GM21526 (cell line): ENCODE measurements at regions not wholly inside any gene's neighbourhood (a gene's known extent, or its start where the extent isn't known, plus 50 kb on each side); places are given as distances from the start of the nearest gene placed in this dataset.
"Not testable (repeated sequence)": the region's sequence is repeated elsewhere in the genome, so short reads cannot be mapped to it uniquely, and the experiment has no call there.

Source experiments
- ATAC-seq: cut with Tn5 transposase; IDR thresholded peaks from one replicate; pipeline ENCODE4 v1.9.1; 2021; ENCODE audit warnings: moderate library complexity; ENCODE audit not compliant: unreplicated experiment, low FRiP score

- ATAC-seq: no peak
Observed at GRCh38 chr3:193922034-193922774, 213.7 kb upstream of the HES1 start.

- ATAC-seq: not testable (repeated sequence)
Observed at GRCh38 chr3:193923958-193924357, 212.0 kb upstream of the HES1 start.

- not testable (repeated sequence) for ATAC-seq
Observed at GRCh38 chr3:193926071-193926470, 209.9 kb upstream of the HES1 start.

- ATAC-seq: not testable (repeated sequence)
Observed at GRCh38 chr3:193927413-193928206, 208.3 kb upstream of the HES1 start.

GRCh38 chr3:193928354-193929209 is 207.4 kb upstream of the HES1 start:
- no peak for ATAC-seq

- no peak for ATAC-seq
Observed at GRCh38 chr3:193929373-193929772, 206.6 kb upstream of the HES1 start.

DNA sequence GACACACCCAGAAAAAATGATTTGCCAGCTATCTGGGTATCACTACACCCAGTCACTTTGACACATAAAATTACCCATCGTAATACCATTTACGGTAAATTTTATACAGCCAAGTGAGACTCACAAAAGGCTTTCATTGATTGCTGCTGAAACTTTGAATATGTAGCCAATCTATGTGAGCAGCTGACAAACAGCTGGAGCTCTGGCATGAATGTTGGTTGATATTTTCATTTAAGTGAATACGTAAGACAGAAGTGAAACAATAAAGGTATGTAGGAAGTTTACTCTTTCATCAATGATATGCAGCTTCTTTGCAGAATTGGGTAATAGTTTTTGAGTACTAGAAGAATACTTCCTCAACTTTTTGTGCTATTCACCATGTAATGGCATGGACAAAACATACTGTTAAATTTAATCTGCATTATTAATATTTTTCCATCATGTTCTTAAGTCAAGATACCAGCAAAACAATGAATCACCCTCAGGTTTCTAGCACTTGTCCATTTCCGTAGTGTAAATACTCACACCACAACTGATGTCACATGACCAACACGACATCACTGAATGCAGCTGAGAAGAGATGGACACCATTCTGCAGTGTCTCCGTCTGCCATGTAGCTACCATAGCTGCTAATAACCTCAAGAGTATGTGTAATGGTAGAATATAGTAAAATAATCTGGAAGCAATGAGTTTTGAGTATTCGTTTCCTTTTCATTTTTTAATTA is 205.9 kb upstream of the HES1 start:
- no peak for ATAC-seq

DNA sequence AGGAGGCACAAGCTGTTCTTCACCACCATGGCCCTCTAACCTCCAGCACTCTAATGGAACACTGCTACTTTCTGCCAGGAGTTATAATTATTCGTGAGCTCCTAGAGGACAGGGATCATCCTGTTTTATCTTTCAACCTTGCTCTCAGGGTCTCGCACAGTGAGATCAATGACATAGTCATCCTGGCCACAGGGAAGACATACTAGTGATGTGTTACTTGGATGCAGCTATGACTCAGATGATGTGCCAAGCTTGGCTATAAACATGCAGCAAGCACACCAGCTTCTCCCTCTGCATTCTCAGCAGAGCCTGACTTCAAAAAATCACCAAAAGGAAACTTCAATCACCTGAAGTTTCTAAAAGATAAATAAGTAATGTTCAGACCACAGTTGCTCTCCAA is 203.8 kb upstream of the HES1 start:
- ATAC-seq: no peak

DNA sequence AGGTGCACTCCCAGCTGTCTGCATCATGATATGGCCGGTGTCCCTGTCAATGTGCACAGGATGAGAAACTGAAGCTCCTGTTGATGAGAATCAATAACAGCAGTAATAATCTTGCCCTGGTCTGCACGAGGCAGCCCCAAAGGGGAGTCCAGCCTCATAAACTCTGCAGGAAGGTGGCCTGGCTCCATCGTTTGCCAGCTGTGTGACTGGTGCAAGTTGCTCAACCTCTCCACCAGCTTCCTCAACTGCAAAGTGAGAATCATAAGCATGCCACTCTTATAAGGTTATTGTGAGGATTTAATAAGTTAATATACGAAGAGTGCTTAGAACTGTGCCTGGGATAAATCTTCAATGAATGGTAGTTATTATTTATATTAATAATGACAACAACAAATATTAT is 203.4 kb upstream of the HES1 start:
- ATAC-seq: no peak

DNA sequence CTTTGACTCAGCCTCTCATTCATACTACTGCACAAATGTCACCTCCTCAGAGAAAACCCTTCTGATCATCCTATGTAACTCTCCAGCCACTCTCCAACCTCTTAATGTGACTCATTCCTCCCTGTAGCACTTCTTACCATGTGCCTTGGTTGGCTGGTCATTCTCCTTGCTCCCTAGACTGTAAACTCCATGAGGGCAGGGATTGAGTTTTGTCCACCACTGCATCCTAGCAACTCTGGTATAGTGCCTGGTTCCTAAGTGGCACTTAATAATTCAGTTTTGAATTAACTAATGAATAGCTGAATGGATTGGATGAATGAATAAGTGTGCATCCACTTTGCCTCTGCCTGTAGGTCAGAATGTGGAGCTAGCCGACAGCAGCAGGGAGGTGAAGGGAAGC is 202.5 kb upstream of the HES1 start:
- ATAC-seq: no peak

DNA sequence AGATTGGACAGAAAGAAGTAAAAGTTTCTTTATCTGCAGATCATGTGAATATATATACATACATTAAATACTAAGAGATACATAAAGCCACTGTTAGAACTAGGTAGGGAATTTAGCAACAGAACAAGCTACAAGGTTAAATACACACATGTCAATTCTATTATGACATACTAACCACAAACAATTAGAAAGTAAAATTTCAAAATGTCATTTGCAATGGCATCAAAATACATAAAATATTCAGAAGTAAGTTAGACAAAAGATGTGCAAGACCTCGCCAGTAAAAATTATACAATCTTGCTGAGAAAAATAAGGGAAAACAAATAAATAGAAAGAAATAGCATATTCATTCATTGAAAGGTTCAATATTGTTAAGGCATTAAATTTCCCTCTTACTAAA is 200.0 kb upstream of the HES1 start:
- ATAC-seq: no peak

- no peak for ATAC-seq
Observed at GRCh38 chr3:193938613-193939012, 197.3 kb upstream of the HES1 start.

DNA sequence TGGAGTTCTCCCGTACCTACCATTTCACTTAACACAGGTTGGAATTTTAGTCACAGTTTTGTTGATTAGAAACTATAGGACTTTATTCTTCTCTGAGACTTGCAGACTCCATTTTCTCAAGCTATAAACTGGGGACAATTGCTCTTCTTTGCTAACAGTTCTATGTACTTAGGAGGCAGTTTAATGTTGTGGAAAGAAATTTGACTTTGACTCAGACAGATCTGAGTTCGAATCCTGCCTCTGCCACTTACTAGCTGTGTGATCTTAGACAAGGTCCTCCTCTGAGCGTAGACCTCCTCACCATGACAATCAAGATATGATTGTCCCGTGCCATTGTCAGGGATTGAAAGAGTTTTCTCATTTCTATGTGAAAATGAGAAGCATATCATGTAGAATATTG is 196.4 kb upstream of the HES1 start:
- no peak for ATAC-seq

GRCh38 chr3:193940526-193940925 is 195.4 kb upstream of the HES1 start:
- ATAC-seq: no peak

GRCh38 chr3:193941486-193941885 is 194.5 kb upstream of the HES1 start:
- ATAC-seq: no peak

- no peak for ATAC-seq
Observed at GRCh38 chr3:193942516-193943055, 193.4 kb upstream of the HES1 start.

DNA sequence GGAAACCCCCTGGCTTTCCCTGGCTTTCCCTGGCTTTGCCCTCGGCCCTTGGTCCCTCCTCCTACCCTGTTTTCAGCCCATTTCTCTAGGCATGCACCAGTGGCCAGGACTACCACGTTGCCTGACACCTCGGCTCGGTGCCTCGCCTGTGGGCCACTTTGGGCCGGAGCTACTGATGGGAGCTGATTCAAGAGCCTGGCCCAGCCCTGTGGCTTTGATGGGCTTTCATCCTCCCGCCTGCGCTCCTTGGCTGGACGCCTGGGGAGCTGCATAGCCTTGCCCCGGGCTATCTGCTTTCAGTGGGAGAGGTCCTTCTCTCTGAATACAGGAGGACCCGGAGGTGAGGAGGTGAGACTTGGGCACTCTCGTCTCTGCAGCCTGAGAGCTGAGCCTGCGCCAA is 192.7 kb upstream of the HES1 start:
- ATAC-seq: no peak

DNA sequence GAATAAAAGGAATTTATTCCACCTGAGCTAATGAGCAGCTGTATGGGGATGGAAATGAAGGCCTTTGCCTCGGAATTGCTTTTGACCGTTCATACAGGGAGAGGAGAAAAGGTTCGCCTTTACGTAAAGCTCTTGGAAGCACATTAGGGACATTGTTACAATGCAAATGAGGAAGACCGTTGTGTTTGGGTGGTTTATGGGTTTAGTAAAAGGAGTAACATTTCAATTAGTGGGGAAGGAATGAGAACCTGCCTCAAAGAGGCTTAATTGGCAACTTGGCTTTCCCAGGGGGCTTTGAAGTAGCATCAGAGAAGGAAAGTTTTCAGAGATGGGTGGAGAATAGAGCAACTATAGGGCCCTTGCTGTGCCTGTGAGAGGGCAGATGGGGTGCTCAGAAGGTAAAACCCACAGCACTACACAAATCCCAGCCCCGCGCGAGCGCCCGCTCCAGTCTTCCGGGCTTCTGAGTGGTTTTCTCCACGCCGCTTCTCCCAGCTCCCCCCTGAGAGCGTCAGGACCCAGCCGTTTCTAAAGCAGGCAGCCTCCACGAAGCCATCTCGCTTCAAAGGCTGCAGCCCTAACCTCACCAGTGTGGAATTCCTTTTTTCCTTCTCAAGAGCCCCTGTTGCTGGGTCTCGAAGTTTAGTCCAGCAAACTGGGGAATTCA is 192.0 kb upstream of the HES1 start:
- no peak for ATAC-seq

GRCh38 chr3:193944518-193944884 is 191.4 kb upstream of the HES1 start:
- no peak for ATAC-seq

- no peak for ATAC-seq
Observed at GRCh38 chr3:193945143-193945542, 190.8 kb upstream of the HES1 start.
